IMR-90 (cell line): ENCODE measurements at regions not wholly inside any gene's neighbourhood (a gene's known extent, or its start where the extent isn't known, plus 50 kb on each side); places are given as distances from the start of the nearest gene placed in this dataset.

ENCODE experiments used
- NFE2L2 ChIP-seq: fragments of 150-350 bp; IDR thresholded peaks from 2 replicates; pipeline ENCODE4 v1.6.1; 2016; ENCODE audit warnings: low read depth, mild to moderate bottlenecking, low read length
- RFX5 ChIP-seq: IDR thresholded peaks from 2 replicates; pipeline ENCODE4 v1.8.0; 2012; ENCODE audit warnings: low read depth, mild to moderate bottlenecking, low read length, moderate library complexity
- TF ChIP-seq, protein P1 (sequence below): fragments of 150-350 bp; IDR thresholded peaks from 2 replicates; pipeline ENCODE4 v1.6.1; 2017; ENCODE audit warnings: mild to moderate bottlenecking, antibody characterized with exemption, low read length, low read depth
- TF ChIP-seq, protein P2 (sequence below): conservative IDR thresholded peaks from 2 replicates; pipeline ENCODE4 v1.5.1; 2012; ENCODE audit warnings: mild to moderate bottlenecking, low read depth, low read length, improper control_type of control experiment

DNA sequence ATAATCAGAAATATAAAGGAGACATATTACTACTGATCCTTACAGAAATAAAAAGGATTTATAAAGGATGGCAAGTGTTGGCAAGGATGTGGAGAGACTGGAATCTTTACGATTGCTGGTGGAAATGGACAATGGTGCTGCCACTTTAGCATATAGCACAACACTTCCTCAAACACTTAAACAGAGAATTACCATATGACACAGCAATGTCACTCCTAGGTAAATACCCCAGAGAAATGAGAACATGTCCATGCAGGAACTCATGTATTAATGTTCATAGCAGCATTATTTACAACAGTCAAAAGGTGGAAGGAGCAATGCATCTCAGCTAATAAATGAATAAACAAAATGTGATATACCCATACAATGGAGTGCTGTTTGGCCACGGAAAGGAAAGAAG lies 137.5 kb downstream of the NDUFA10 start:
- TF ChIP-seq, protein P1, sequence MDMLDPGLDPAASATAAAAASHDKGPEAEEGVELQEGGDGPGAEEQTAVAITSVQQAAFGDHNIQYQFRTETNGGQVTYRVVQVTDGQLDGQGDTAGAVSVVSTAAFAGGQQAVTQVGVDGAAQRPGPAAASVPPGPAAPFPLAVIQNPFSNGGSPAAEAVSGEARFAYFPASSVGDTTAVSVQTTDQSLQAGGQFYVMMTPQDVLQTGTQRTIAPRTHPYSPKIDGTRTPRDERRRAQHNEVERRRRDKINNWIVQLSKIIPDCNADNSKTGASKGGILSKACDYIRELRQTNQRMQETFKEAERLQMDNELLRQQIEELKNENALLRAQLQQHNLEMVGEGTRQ, result no peak
- TF ChIP-seq, protein P2, sequence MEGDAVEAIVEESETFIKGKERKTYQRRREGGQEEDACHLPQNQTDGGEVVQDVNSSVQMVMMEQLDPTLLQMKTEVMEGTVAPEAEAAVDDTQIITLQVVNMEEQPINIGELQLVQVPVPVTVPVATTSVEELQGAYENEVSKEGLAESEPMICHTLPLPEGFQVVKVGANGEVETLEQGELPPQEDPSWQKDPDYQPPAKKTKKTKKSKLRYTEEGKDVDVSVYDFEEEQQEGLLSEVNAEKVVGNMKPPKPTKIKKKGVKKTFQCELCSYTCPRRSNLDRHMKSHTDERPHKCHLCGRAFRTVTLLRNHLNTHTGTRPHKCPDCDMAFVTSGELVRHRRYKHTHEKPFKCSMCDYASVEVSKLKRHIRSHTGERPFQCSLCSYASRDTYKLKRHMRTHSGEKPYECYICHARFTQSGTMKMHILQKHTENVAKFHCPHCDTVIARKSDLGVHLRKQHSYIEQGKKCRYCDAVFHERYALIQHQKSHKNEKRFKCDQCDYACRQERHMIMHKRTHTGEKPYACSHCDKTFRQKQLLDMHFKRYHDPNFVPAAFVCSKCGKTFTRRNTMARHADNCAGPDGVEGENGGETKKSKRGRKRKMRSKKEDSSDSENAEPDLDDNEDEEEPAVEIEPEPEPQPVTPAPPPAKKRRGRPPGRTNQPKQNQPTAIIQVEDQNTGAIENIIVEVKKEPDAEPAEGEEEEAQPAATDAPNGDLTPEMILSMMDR, result no peak
- no peak for TF ChIP-seq RFX5
- TF ChIP-seq NFE2L2, result no peak
